Hepatocyte (in vitro differentiated cells): ENCODE measurements at regions not wholly inside any gene's neighbourhood (a gene's known extent, or its start where the extent isn't known, plus 50 kb on each side); places are given as distances from the start of the nearest gene placed in this dataset.

Experiments used
- DNase-seq: peaks from one replicate; pipeline ENCODE4 v3.0.0-alpha.2; 2016; ENCODE audit warnings: low spot score
- H2AFZ ChIP-seq: fragments of 200-600 bp; sonication (generic); 2 replicates; pipeline ENCODE4 v1.6.0; 2016; ENCODE audit warnings: antibody characterized with exemption, mild to moderate bottlenecking
- H3K27ac ChIP-seq: fragments of 200-600 bp; sonication (generic); 2 replicates; pipeline ENCODE4 v1.5.1; 2016; ENCODE audit warnings: mild to moderate bottlenecking
- H3K27me3 ChIP-seq: fragments of 200-600 bp; sonication (generic); 2 replicates; pipeline ENCODE4 v1.6.1; 2016
- H3K36me3 ChIP-seq: fragments of 200-600 bp; sonication (generic); replicated peaks from 2 replicates; pipeline ENCODE4 v1.5.1; 2016; ENCODE audit warnings: low read depth; ENCODE audit not compliant: insufficient read depth
- H3K4me1 ChIP-seq: fragments of 200-600 bp; sonication (generic); 2 replicates; pipeline ENCODE4 v1.5.1; 2016; ENCODE audit warnings: mild to moderate bottlenecking, moderate library complexity; ENCODE audit not compliant: insufficient read depth
- H3K4me2 ChIP-seq: fragments of 200-600 bp; sonication (generic); 2 replicates; pipeline ENCODE4 v1.6.0; 2016
- H3K4me3 ChIP-seq: fragments of 200-600 bp; sonication (generic); 2 replicates; pipeline ENCODE4 v1.5.1; 2016; ENCODE audit warnings: mild to moderate bottlenecking
- H3K79me2 ChIP-seq: fragments of 200-600 bp; sonication (generic); 2 replicates; pipeline ENCODE4 v1.6.0; 2017; ENCODE audit warnings: mild to moderate bottlenecking
- H3K9me2 ChIP-seq: fragments of 200-600 bp; sonication (generic); replicated peaks from 2 replicates; pipeline ENCODE4 v1.6.0; 2017; ENCODE audit warnings: mild to moderate bottlenecking; ENCODE audit not compliant: insufficient read depth
- H3K9me3 ChIP-seq: fragments of 200-600 bp; sonication (generic); 2 replicates; pipeline ENCODE4 v1.5.1; 2016; ENCODE audit warnings: low read depth, mild to moderate bottlenecking
- H4K20me1 ChIP-seq: fragments of 200-600 bp; sonication (generic); 2 replicates; pipeline ENCODE4 v1.6.0; 2016; ENCODE audit warnings: mild to moderate bottlenecking; ENCODE audit not compliant: insufficient read depth, poor library complexity, severe bottlenecking
- CTCF ChIP-seq: fragments of 200-600 bp; sonication (generic); IDR thresholded peaks from 2 replicates; pipeline ENCODE4 v1.5.1; 2016; ENCODE audit warnings: antibody characterized with exemption, mild to moderate bottlenecking; ENCODE audit not compliant: poor library complexity
- EZH2 ChIP-seq: fragments of 200-600 bp; sonication (generic); IDR thresholded peaks from 2 replicates; pipeline ENCODE4 v1.6.1; 2016; ENCODE audit warnings: antibody characterized with exemption, mild to moderate bottlenecking, borderline replicate concordance
- EZH2phosphoT487 ChIP-seq: fragments of 200-600 bp; sonication (generic); IDR thresholded peaks from one replicate; pipeline ENCODE4 v1.6.1; 2018; ENCODE audit warnings: antibody characterized with exemption, mild to moderate bottlenecking, low read depth, moderate library complexity; ENCODE audit not compliant: unreplicated experiment, severe bottlenecking
- WGBS: methylation state at CpG from one replicate; pipeline ENCODE4 v1.1.6; 2016; ENCODE audit warnings: low lambda C conversion rate; ENCODE audit errors: missing lambda C conversion rate; 5-methylcytosine and 5-hydroxymethylcytosine counted together

GRCh38 chrX:69022430-69022829 lies 142.8 kb downstream of the PJA1 start:
- no peaks in the 10 kb centered on the region for H3K27me3 ChIP-seq
- H3K9me3 ChIP-seq: no peaks in the 10 kb centered on the region
- H2AFZ ChIP-seq: no peak overlapping the region
- DNase-seq: no peak
- TF ChIP-seq EZH2 (no peak), CTCF (no peak), EZH2phosphoT487 (no peak)
- no peaks in the 10 kb centered on the region for H3K9me2 ChIP-seq
- no peaks in the 10 kb centered on the region for H3K36me3 ChIP-seq
- peaks cover 6% of the 10 kb centered on the region for H3K4me1 ChIP-seq
- H3K4me2 ChIP-seq: no peak overlapping the region
- H4K20me1 ChIP-seq: no peaks in the 10 kb centered on the region
- no peak overlapping the region for H3K27ac ChIP-seq
- no peak overlapping the region for H3K4me3 ChIP-seq
- H3K79me2 ChIP-seq: no peaks in the 10 kb centered on the region

- WGBS: 56% methylated on average over 9 of the region's 10 CpGs
- H2AFZ ChIP-seq: no peak overlapping the region
- H3K4me1 ChIP-seq: no peaks in the 10 kb centered on the region
- no peak overlapping the region for H3K4me3 ChIP-seq
- TF ChIP-seq EZH2phosphoT487 (no peak), EZH2 (no peak), CTCF (no peak)
- H3K4me2 ChIP-seq: no peak overlapping the region
- H3K79me2 ChIP-seq: no peaks in the 10 kb centered on the region
- H3K27ac ChIP-seq: no peak overlapping the region
- H3K27me3 ChIP-seq: no peaks in the 10 kb centered on the region
- no peaks in the 10 kb centered on the region for H3K9me2 ChIP-seq
- no peaks in the 10 kb centered on the region for H4K20me1 ChIP-seq
- DNase-seq: no peak
- no peaks in the 10 kb centered on the region for H3K9me3 ChIP-seq
- H3K36me3 ChIP-seq: no peaks in the 10 kb centered on the region
Observed at GRCh38 chrX:69021141-69021960, 143.9 kb downstream of the PJA1 start.

GRCh38 chrX:69020316-69020715 lies 144.9 kb downstream of the PJA1 start:
- Histone ChIP-seq H3K36me3 (no peaks in the 10 kb centered on the region), H3K27ac (no peak overlapping the region), H3K79me2 (no peaks in the 10 kb centered on the region), H2AFZ (no peak overlapping the region), H3K4me3 (no peak overlapping the region), H3K9me3 (no peaks in the 10 kb centered on the region), H3K27me3 (no peaks in the 10 kb centered on the region), H3K4me2 (no peak overlapping the region), H3K4me1 (peaks cover 6% of the 10 kb centered on the region), H3K9me2 (no peaks in the 10 kb centered on the region), H4K20me1 (no peaks in the 10 kb centered on the region)
- no peak for DNase-seq
- TF ChIP-seq EZH2phosphoT487: no peak
- no peak for TF ChIP-seq CTCF
- 38% methylated on average over 3 of the region's 3 CpGs for WGBS
